ENCODE measurements at regions not wholly inside any gene's neighbourhood (a gene's known extent, or its start where the extent isn't known, plus 50 kb on each side); places are given as distances from the start of the nearest gene placed in this dataset.

- Histone ChIP-seq H3K27ac (no peak overlapping the region), H3K4me3 (no peak overlapping the region)
- DNase-seq (ENCODE audit: low spot score) = no peak
- no peak for TF ChIP-seq CTCF (IDR thresholded peaks at IDR 0.05)
Measured at GRCh38 chr6:164477790-164478189, 831.6 kb downstream of the C6orf118 start.

- DNase-seq (ENCODE audit: low spot score) = no peak
- Histone ChIP-seq H3K4me3 (no peak overlapping the region), H3K27ac (no peak overlapping the region)
- TF ChIP-seq CTCF (IDR thresholded peaks at IDR 0.05) = no peak
Measured at GRCh38 chr6:164477101-164477500, 832.3 kb downstream of the C6orf118 start.

DNA sequence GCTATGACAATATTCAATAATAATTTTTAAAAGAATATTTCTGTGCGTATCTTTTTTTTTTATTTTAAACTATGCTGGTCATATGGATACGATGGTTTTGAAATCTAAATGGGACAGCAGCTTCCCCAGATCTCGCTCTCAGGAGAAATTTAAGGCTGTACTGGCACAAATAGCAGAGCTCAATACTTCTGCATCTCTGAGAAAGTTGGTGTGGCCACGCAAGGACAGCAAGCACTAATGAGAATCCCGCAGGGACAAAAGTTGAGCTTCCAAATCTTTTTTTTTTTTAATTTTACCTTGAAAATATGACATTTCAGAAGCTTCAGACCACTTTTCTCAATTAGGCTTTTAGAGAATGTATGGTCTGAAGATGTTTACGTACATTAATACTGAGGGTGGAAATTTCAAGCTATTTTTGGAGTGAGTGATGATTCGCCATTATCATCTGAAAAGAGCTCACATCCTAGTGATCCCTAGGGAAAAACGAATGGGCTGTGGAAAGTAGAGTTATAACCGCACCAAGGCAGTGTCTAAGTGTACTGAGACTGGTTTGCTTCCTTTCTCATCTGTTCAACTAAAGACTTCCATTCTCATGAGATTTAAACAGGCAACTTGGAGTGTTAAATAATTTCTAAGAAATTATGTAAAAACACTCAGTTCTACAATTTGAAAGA lies 840.0 kb downstream of the C6orf118 start:
- no peak for TF ChIP-seq CTCF (IDR thresholded peaks at IDR 0.05)
- H3K27ac ChIP-seq = no peak overlapping the region
- no peak overlapping the region for H3K4me3 ChIP-seq
- no peak for DNase-seq (ENCODE audit: low spot score)

GRCh38 chr6:164455835-164456234 lies 853.6 kb downstream of the C6orf118 start:
- TF ChIP-seq CTCF (IDR thresholded peaks at IDR 0.05) = no peak
- H3K27ac ChIP-seq = no peak overlapping the region
- no peak overlapping the region for H3K4me3 ChIP-seq
- no peak for DNase-seq (ENCODE audit: low spot score)

- TF ChIP-seq CTCF (IDR thresholded peaks at IDR 0.05) = no peak
- no peak for DNase-seq (ENCODE audit: low spot score)
- no peak overlapping the region for H3K4me3 ChIP-seq
- H3K27ac ChIP-seq = no peak overlapping the region
Measured at GRCh38 chr6:164453835-164454234, 855.6 kb downstream of the C6orf118 start.

DNA sequence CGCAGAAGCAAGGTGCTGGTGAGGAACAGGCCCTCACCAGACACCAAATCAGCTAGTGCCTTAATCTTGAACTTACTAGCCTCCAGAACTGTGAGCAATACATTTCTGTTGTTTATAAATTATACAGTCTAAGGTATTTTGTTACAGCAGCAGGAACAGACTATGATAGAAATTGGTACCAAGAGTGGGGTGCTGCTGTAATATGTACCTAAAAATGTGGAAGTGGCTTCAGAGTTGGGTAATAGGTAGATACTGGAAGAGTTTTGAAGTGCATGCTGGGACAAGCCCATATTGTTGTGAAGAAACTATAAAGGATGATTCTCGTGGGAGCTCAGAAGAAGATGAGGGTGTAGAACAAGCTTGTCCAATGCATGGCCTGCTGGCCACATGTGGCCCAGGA lies 866.8 kb downstream of the C6orf118 start:
- no peak for DNase-seq (ENCODE audit: low spot score)
- no peak overlapping the region for H3K4me3 ChIP-seq
- TF ChIP-seq CTCF (IDR thresholded peaks at IDR 0.05) = no peak
- H3K27ac ChIP-seq = no peak overlapping the region

DNA sequence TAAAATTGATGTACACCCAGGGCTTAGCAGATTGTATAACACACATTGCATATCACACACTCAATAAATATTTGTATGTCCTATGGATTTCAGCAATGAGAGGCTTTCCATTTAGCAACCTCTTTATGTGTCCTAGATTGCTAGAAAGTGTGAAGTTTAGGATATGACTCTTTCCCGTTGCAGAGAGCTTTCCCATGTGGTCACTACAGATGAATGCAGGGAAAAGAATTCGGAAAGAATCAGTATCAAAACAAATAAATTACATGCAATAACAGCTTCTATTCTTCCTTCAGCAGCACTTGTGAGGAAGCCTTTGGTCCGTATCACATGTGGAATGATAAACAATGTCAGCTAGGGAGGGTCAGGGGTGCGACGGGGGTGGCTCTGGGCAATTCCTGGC lies 870.1 kb downstream of the C6orf118 start:
- Histone ChIP-seq H3K4me3 (no peak overlapping the region), H3K27ac (no peak overlapping the region)
- TF ChIP-seq CTCF (IDR thresholded peaks at IDR 0.05) = no peak
- DNase-seq (ENCODE audit: low spot score) = no peak
